ENCODE measurements at regions not wholly inside any gene's neighbourhood (a gene's known extent, or its start where the extent isn't known, plus 50 kb on each side); places are given as distances from the start of the nearest gene placed in this dataset.

- Mint-ChIP-seq H3K36me3 (ENCODE audit: low read depth) (no peaks in the 10 kb centered on the region), H3K27me3 (ENCODE audit: low read depth) (no peaks in the 10 kb centered on the region), H3K27ac (ENCODE audit: unreplicated experiment) (no peak overlapping the region), H3K4me3 (no peak overlapping the region), H3K9me3 (no peaks in the 10 kb centered on the region), H3K4me1 (peaks cover 15% of the 10 kb centered on the region)
- no peak for DNase-seq (ENCODE audit: low read depth, low spot score)
- no peak for TF ChIP-seq CTCF (conservative IDR thresholded peaks at IDR 0.05)
These were observed 195.9 kb upstream of the MKI67 start for GRCh38 chr10:128322106-128322505.

GRCh38 chr10:128322950-128323349 lies 196.7 kb upstream of the MKI67 start:
- Mint-ChIP-seq H3K27me3 (ENCODE audit: low read depth) (no peaks in the 10 kb centered on the region), H3K4me3 (no peak overlapping the region), H3K27ac (ENCODE audit: unreplicated experiment) (no peak overlapping the region), H3K36me3 (ENCODE audit: low read depth) (no peaks in the 10 kb centered on the region), H3K9me3 (no peaks in the 10 kb centered on the region), H3K4me1 (peaks cover 15% of the 10 kb centered on the region)
- no peak for DNase-seq (ENCODE audit: low read depth, low spot score)
- TF ChIP-seq CTCF (conservative IDR thresholded peaks at IDR 0.05): no peak

- TF ChIP-seq CTCF (conservative IDR thresholded peaks at IDR 0.05): peak; percentile 33
- Mint-ChIP-seq H3K9me3 (no peaks in the 10 kb centered on the region), H3K4me1 (peaks cover 15% of the 10 kb centered on the region), H3K36me3 (ENCODE audit: low read depth) (no peaks in the 10 kb centered on the region), H3K4me3 (no peak overlapping the region), H3K27me3 (ENCODE audit: low read depth) (no peaks in the 10 kb centered on the region), H3K27ac (ENCODE audit: unreplicated experiment) (no peak overlapping the region)
- peak; percentile 45 for DNase-seq (ENCODE audit: low read depth, low spot score)
These were observed 198.0 kb upstream of the MKI67 start for GRCh38 chr10:128324058-128324827.

GRCh38 chr10:128325788-128326187 lies 199.6 kb upstream of the MKI67 start:
- Mint-ChIP-seq H3K27me3 (ENCODE audit: low read depth) (peaks cover 2% of the 10 kb centered on the region), H3K9me3 (no peaks in the 10 kb centered on the region), H3K27ac (ENCODE audit: unreplicated experiment) (no peak overlapping the region), H3K4me3 (no peak overlapping the region), H3K36me3 (ENCODE audit: low read depth) (no peaks in the 10 kb centered on the region), H3K4me1 (peaks cover 15% of the 10 kb centered on the region)
- no peak for TF ChIP-seq CTCF (conservative IDR thresholded peaks at IDR 0.05)
- no peak for DNase-seq (ENCODE audit: low read depth, low spot score)

- H3K4me1 Mint-ChIP-seq: peaks cover 15% of the 10 kb centered on the region
- no peak for DNase-seq (ENCODE audit: low read depth, low spot score)
- no peak for TF ChIP-seq CTCF (conservative IDR thresholded peaks at IDR 0.05)
- no peaks in the 10 kb centered on the region for H3K9me3 Mint-ChIP-seq
- no peak overlapping the region for H3K4me3 Mint-ChIP-seq
- no peaks in the 10 kb centered on the region for H3K36me3 Mint-ChIP-seq (ENCODE audit: low read depth)
- no peak overlapping the region for H3K27ac Mint-ChIP-seq (ENCODE audit: unreplicated experiment)
- peaks cover 3% of the 10 kb centered on the region for H3K27me3 Mint-ChIP-seq (ENCODE audit: low read depth)
These were observed 200.0 kb upstream of the MKI67 start for GRCh38 chr10:128326251-128326650.

Measured in neural crest cell (in vitro differentiated cells).